Natural killer cell (primary cell): ENCODE measurements at regions not wholly inside any gene's neighbourhood (a gene's known extent, or its start where the extent isn't known, plus 50 kb on each side); places are given as distances from the start of the nearest gene placed in this dataset.

Experiments
- ATAC-seq, 3 donors: fragments of 150-1000 bp in 2 of 3; fragments of 200-7000 bp in 1 of 3; cut with Tn5 transposase; 1 replicate in 1 of 3; 2 replicates in 2 of 3; pipeline ENCODE4 v1.10.0; 2021; ENCODE audit warnings: mild to moderate bottlenecking in 2 of 3, moderate library complexity in 2 of 3
- DNase-seq, 2 donors: peaks; one replicate each; pipeline versions ENCODE4 v3.0.0 to v3.0.0-alpha.2; 2013 to 2021; ENCODE audit warnings: mixed read lengths in 1 of 2
- H3K27ac ChIP-seq: one replicate; pipeline ENCODE4 v1.5.1; 2013; ENCODE audit warnings: mild to moderate bottlenecking, low read length
- H3K27me3 ChIP-seq: one replicate; pipeline ENCODE4 v1.6.1; 2013; ENCODE audit warnings: low read length; ENCODE audit not compliant: control insufficient read depth, insufficient read depth
- H3K36me3 ChIP-seq: one replicate; pipeline ENCODE4 v1.6.1; 2013; ENCODE audit warnings: low read length; ENCODE audit not compliant: control insufficient read depth, insufficient read depth
- H3K4me1 ChIP-seq: one replicate; pipeline ENCODE4 v1.6.1; 2013; ENCODE audit warnings: low read length; ENCODE audit not compliant: control insufficient read depth, insufficient read depth
- H3K4me3 ChIP-seq: one replicate; pipeline ENCODE4 v1.5.1; 2013; ENCODE audit warnings: low read length
- H3K9me3 ChIP-seq: one replicate; pipeline ENCODE4 v1.6.1; 2013; ENCODE audit warnings: low read length; ENCODE audit not compliant: control insufficient read depth, insufficient read depth
- H3K27ac Mint-ChIP-seq, 2 donors: one replicate each; pipeline ENCODE4 v1.8.0; 2022; ENCODE audit warnings: mild to moderate bottlenecking in 2 of 2, mixed read lengths in 2 of 2, moderate library complexity in 1 of 2
- H3K27me3 Mint-ChIP-seq, 2 donors: one replicate each; pipeline ENCODE4 v1.8.0; 2022; ENCODE audit warnings: low read depth in 2 of 2, mixed read lengths in 2 of 2
- H3K36me3 Mint-ChIP-seq: one replicate; pipeline ENCODE4 v1.8.0; 2022; ENCODE audit warnings: mixed read lengths
- H3K4me1 Mint-ChIP-seq, 2 donors: one replicate each; pipeline ENCODE4 v1.8.0; 2022; ENCODE audit warnings: mixed read lengths in 2 of 2
- H3K4me3 Mint-ChIP-seq: one replicate; pipeline ENCODE4 v1.8.0; 2022; ENCODE audit warnings: mild to moderate bottlenecking, moderate library complexity, mixed read lengths
- H3K9me3 Mint-ChIP-seq, 2 donors: one replicate each; pipeline ENCODE4 v1.8.0; 2022; ENCODE audit warnings: mixed read lengths in 2 of 2
- CTCF ChIP-seq: fragments of 200-600 bp; IDR thresholded peaks from one replicate; pipeline ENCODE4 v1.8.0; 2022; ENCODE audit warnings: antibody characterized with exemption
- WGBS: methylation state at CpG from one replicate; pipeline ENCODE4 v1.1.7; 2013; ENCODE audit warnings: missing lambda C conversion rate; ENCODE audit not compliant: insufficient coverage; 5-methylcytosine and 5-hydroxymethylcytosine counted together
- intact Hi-C: fragments of 100-400 bp; cut with micrococcal nuclease; formaldehyde crosslinking; loops from one replicate; pipeline ENCODE4 v1.14.2; 2022

GRCh38 chr7:157061979-157062378, 51.5 kb upstream of the MNX1 start:
- WGBS: 85% methylated on average over 2 of the region's 3 CpGs
- H3K9me3 ChIP-seq: peaks cover 6% of the 10 kb centered on the region
- H3K9me3 Mint-ChIP-seq: peaks cover 0 to 3% of the 10 kb centered on the region in 2 donors
- H3K4me3 ChIP-seq: no peak overlapping the region
- H3K36me3 Mint-ChIP-seq: no peaks in the 10 kb centered on the region
- no peaks in the 10 kb centered on the region for H3K36me3 ChIP-seq
- no peaks in the 10 kb centered on the region for H3K4me1 Mint-ChIP-seq
- no peak for ATAC-seq
- peaks cover 2% of the 10 kb centered on the region for H3K27me3 ChIP-seq
- intact Hi-C loops: no loop called here
- no peaks in the 10 kb centered on the region for H3K4me1 ChIP-seq
- DNase-seq: no peak
- H3K27ac Mint-ChIP-seq: no peak overlapping the region
- TF ChIP-seq CTCF: no peak
- H3K4me3 Mint-ChIP-seq: no peak overlapping the region
- peaks cover 18 to 29% of the 10 kb centered on the region in 2 donors for H3K27me3 Mint-ChIP-seq
- H3K27ac ChIP-seq: no peak overlapping the region

GRCh38 chr7:157065046-157065445, 54.6 kb upstream of the MNX1 start:
- Histone ChIP-seq H3K27ac (no peak overlapping the region), H3K27me3 (no peaks in the 10 kb centered on the region), H3K36me3 (no peaks in the 10 kb centered on the region), H3K4me1 (no peaks in the 10 kb centered on the region), H3K4me3 (no peak overlapping the region), H3K9me3 (peaks cover 6% of the 10 kb centered on the region)
- ATAC-seq (no peak), DNase-seq (no peak)
- no peak overlapping the region for H3K4me3 Mint-ChIP-seq
- peaks cover 18 to 43% of the 10 kb centered on the region in 2 donors for H3K27me3 Mint-ChIP-seq
- peaks cover 0 to 3% of the 10 kb centered on the region in 2 donors for H3K9me3 Mint-ChIP-seq
- intact Hi-C loops: no loop called here
- no peaks in the 10 kb centered on the region for H3K36me3 Mint-ChIP-seq
- no peak overlapping the region for H3K27ac Mint-ChIP-seq
- TF ChIP-seq CTCF: no peak
- 93% methylated on average over 7 of the region's 7 CpGs for WGBS
- H3K4me1 Mint-ChIP-seq: no peaks in the 10 kb centered on the region

- Mint-ChIP-seq H3K4me1 (no peaks in the 10 kb centered on the region), H3K4me3 (no peak overlapping the region), H3K36me3 (no peaks in the 10 kb centered on the region), H3K27me3 (peaks cover 16 to 51% of the 10 kb centered on the region in 2 donors), H3K9me3 (no peaks in the 10 kb centered on the region), H3K27ac (no peak overlapping the region)
- H3K27ac ChIP-seq: no peak overlapping the region
- no peaks in the 10 kb centered on the region for H3K4me1 ChIP-seq
- no peak for TF ChIP-seq CTCF
- H3K36me3 ChIP-seq: no peaks in the 10 kb centered on the region
- 90% methylated on average over 5 of the region's 5 CpGs for WGBS
- no peak for ATAC-seq
- peaks cover 2% of the 10 kb centered on the region for H3K27me3 ChIP-seq
- DNase-seq: no peak
- no peaks in the 10 kb centered on the region for H3K9me3 ChIP-seq
- intact Hi-C loops: no loop called here
- no peak overlapping the region for H3K4me3 ChIP-seq
These were observed 61.9 kb upstream of the MNX1 start for GRCh38 chr7:157072361-157072760.

- Histone ChIP-seq H3K36me3 (no peaks in the 10 kb centered on the region), H3K4me1 (no peaks in the 10 kb centered on the region), H3K9me3 (no peaks in the 10 kb centered on the region), H3K27me3 (peaks cover 4% of the 10 kb centered on the region), H3K27ac (no peak overlapping the region), H3K4me3 (no peak overlapping the region)
- WGBS: 92% methylated on average over 2 of the region's 3 CpGs
- Mint-ChIP-seq H3K36me3 (no peaks in the 10 kb centered on the region), H3K27ac (no peak overlapping the region), H3K27me3 (peaks cover 19 to 49% of the 10 kb centered on the region in 2 donors), H3K9me3 (no peaks in the 10 kb centered on the region), H3K4me3 (no peak overlapping the region), H3K4me1 (no peaks in the 10 kb centered on the region)
- ATAC-seq (no peak), DNase-seq (no peak)
- intact Hi-C loops: no loop called here
- no peak for TF ChIP-seq CTCF
These were observed 62.9 kb upstream of the MNX1 start for GRCh38 chr7:157073335-157073734.
